ENCODE measurements at regions not wholly inside any gene's neighbourhood (a gene's known extent, or its start where the extent isn't known, plus 50 kb on each side); places are given as distances from the start of the nearest gene placed in this dataset.
"Not testable (repeated sequence)": the region's sequence is repeated elsewhere in the genome, so short reads cannot be mapped to it uniquely, and the experiment has no call there.

DNA sequence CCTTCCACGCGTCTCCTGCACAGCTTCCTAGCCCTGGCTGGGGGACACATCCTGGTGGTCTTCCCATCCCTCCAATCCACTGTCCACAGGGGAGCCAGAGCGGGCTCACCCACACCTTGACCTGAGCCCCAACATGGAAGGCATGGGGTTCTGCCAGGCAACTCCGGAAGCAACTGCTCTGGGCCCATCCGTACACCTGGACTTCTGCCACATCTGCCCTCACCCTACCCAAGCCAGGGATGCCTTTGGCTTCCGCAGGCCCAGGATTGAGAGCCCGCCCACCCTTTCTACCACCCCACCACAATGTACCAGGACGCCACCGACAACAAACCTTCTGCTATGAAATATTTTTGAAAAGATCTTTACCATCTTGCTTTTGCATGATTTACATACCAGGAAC is 89.8 kb downstream of the KCNJ18 start:
- DNase-seq: not testable (repeated sequence)

DNA sequence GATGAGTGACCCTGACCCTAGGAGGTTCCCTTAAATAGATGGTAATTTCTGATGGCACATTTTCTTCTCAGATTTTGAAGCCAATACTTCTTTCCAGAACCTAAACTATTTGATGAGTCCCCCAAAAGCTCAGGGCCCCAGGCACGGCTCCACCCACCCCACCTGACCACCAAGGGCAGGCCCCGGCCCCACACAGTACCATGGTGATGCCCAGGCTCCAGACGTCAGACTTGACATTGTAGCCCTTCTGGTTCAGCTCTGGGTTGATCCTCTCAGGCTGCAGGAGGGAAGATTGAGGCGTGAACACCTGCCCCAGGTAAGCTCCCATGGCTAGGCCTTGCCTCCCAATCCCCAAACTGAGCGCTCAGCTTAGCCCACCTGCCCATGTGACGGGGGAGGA is 90.3 kb downstream of the KCNJ18 start:
- not testable (repeated sequence) for DNase-seq

DNA sequence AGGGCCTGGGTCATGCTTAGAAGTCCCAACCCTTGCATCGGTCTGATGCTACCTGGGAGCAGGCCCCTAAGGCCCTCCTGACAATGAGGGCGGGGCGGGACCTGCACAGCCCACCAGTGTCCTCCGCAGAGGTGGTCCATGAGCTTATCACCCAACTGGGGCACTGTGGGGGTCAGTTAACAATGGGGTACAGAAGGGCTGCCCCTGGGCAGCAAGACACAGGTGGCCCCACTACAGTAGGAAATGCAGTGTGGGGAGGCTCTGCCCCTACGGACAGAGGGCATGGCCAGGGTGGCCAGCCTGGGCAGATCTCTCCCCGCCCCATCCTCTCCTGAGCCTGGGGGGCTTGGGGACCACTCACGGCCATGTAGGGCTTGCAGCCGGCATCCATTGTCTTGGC is 90.7 kb downstream of the KCNJ18 start:
- DNase-seq: not testable (repeated sequence)

DNA sequence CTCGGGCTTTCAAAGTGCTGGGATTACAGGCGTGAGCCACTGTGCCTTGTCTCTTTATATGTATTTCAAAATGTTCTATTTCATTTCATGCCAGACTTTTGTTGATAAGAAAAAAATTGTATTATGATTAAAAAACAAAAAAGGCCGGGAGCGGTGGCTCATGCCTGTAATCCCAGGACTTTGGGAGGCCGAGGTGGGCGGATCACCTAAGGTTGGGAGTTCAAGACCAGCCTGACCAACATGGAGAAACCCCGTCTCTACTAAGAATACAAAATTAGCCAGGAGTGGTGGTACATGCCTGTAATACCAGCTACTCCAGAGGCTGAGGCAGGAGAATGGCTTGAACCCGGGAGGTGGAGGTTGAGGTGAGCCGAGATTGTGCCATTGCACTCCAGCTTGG is 121.9 kb downstream of the KCNJ18 start:
- not testable (repeated sequence) for DNase-seq

DNA sequence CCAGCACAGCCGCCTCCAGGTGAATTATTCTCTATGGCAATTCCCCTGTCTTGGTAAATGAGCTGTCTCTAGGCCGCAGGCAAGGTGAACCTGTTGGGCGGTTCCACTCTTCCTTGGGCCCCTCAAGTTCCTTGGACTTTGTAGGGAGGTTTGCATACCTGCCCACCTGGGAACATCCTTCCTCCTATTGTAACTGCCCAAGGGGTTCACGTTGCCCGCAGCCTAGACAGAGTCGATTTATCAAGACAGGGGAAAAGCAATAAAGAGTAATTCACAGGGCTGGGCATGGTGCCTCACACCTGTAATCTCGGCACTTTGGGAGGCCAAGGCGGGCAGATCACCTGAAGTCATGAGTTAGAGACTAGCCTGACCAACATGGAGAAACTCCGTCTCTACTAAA is 122.5 kb downstream of the KCNJ18 start:
- no peak for DNase-seq

DNA sequence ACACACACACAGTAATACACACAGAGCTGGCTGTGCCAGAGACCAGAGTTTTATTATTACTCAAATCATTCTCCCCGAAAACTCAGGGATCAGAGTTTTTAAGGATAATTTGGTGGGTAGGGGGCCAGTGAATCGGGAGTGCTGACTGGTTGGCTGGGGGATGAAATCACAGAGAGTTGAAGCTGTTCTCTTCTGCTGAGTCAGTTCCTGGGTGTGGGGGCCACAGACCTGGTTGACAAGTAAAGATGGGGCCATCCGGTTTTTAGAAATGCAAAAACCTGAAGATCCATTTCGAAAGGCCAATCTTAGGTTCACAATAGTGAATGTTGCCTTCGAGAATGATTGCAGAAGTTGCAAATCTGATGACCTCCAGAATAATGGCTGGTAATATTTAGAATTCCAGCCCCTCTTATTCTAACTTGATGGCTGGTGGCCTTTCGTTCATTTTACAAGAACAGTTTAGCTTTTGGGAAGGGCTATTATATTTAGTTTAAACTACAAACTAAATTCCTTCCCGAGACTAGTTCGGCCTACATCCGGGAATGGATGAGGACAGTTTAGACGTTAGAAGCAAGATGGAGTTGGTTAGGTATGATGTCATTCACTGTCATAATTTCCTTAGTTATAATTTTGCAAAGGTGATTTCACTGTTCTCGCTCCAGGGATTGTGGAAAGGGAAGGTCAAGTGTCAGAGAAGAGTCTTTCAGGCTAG is 123.2 kb downstream of the KCNJ18 start:
- DNase-seq: no peak

DNA sequence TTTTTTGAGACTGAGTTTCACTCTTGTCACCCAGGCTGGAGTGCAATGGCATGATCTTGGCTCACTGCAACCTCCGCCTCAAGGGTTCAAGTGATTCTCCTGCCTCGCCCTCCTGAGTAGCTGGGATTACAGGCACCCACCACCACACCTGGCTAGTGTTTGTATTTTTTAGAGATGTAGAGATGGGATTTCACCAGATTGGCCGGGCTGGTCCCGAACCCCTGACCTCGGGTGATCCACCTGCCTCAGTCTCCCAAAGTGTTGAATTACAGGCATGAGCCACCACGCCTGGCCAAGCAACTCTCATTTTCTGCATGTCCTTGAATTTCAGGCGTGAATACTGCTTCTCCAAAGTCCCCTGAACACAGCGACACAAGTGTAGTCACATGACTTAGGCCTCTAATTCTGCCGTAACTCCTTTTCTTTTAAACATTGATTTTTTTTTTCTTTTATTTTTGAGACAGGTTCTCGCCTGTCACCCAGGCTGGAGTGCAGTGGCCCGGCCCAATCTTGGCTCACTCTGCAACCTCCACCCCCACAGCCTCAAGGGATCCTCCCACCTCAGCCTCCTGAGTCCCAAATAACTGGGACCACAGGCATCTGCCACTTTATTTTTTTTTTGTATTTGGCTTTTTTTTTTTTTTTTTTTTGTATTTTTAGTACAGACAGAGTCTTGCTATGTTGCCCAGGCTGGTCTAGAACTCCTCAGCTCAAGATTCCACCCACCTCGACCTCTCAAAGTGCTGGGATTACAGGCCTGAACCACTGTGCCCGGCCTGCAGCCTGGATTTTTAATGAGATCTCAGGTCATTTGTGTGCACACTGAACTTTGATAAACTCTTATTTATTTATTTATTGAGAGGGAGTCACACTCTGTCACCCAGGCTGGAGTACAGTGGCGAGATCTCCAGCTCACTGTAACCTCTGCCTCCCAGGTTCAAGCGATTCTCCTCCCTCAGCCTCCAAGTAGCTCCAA is 124.6 kb downstream of the KCNJ18 start:
- no peak for DNase-seq

DNA sequence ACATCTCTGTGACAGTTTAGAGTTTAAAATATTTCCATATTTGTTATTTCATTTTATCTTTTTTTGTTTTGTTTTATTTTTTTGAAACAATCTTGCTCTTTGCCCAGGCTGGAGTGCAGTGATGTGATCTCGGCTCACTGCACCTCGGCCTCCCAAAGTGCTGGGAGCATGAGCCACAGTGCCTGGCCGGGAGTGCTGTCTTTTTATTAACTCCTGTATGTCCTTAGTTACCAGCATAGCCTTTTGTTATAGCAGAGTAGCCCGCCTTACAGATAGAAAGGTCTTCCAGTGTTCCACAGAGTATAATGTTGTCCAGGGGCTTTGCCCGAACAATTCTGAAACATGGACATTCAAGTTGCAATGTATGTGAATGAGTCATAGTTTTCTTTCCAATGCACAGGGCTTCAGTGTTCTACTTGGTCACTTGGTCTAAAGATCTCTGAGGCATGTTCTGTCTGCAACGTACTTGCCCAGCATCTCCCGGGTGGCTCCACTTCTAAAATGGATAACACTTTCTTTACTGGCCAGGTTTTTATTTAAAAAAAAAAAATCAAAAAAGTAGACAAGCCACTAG is 125.6 kb downstream of the KCNJ18 start:
- DNase-seq: no peak

DNA sequence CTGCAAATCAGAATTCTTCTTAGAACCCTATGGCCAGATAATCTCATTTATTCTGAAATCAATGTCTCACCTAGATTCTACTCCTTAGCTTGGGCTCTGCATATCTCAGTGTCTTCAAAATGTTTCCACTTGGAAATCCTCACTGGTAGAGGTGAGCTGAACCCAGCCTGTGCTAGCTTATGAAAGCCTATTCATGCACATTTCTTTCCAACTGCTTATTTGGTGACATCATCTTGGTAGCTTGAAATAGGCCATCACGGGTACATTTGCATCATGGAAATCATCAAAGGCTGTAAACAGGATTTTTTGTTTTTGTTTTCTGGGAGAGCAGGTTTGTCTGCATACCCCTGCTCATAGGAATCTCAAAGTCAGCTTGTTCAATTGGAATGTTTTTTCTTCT is 130.8 kb downstream of the KCNJ18 start:
- no peak for DNase-seq

DNA sequence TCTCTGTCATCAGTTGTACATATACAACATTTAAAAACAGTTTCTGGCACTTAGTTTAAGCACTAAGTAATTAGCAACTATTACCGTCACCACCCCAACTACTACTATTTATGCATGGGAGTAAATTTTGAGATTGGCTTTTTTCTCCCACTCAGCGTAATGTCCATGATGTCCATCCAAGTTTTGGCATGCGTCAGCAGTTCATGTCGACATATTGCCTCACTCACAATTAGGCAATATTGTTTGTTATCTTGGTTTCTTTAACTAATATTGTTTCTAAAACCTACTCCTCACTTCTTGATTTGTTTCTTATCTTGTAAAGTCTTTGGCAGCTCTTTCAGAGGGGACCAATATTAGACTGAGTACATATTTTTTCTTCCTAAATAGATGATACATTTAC is 131.3 kb downstream of the KCNJ18 start:
- DNase-seq: no peak

DNA sequence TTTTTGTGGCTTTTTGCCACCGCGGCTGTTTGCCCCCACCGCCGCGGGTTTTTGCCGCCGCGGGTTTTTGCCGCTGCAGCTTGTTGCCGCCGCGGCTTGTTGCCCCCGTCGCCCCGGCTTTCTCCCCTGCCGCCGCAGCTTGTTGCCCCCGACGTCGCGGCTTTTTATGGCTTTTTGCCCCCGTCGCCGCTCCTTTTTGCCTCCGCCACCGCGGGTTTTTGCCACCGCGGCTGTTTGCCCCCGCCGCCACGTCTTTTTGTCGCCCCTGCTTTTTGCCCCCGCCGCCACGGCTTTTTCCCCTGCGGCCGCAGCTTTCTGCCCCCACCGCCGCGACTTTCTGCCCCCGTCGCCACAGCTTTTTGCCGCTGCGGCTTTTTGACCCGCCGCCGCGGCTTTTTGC is 149.5 kb downstream of the KCNJ18 start:
- no peak for DNase-seq

DNA sequence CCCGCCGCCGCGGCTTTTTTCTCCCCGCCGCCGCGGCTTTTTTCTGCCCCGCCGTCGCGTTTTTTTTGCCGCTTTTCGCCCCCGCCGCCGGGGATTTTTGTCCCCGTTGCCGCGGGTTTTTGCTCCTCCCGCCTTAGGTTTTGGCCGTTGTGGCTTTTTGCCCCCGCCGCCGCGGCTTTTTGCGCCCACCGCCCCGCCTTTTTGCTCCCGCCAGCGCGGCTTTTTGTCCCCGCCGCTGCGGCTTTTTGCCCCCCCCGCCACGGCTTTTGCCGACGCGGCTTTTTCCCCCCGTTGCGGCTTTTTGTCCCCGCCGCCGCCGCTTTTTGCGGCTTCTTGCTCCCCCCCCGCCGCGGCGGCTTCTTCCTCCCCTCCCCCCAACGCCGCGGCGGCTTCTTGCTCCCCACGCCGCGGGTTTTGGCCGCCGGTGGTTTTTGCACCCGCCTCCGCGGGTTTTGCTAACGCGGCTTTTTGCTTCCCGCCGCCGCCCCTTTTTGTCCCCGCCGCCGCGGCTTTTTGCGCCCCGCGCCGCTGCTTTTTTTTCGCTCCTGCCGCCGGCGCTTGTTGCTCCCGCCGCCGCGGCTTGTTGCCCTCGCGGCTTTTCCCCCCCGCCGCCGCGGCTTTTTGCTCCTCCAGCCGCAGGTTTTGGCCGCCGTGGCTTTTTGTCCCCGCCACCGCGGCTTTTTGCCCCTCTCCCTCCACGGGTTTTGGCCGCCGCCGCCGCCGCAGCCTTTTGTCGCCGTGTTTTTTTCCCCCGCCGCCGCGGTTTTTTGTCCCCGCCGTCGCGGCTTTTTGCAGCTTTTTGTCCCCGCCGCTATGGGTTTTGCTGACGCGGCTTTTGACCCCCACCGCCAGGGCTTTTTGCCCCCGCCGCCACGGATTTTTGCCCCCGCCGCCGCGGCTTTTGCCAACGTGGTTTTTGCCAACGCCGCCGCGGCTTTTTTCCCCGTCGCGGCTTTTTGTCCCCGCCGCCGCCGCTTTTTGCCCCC is 150.3 kb downstream of the KCNJ18 start:
- DNase-seq: no peak

DNA sequence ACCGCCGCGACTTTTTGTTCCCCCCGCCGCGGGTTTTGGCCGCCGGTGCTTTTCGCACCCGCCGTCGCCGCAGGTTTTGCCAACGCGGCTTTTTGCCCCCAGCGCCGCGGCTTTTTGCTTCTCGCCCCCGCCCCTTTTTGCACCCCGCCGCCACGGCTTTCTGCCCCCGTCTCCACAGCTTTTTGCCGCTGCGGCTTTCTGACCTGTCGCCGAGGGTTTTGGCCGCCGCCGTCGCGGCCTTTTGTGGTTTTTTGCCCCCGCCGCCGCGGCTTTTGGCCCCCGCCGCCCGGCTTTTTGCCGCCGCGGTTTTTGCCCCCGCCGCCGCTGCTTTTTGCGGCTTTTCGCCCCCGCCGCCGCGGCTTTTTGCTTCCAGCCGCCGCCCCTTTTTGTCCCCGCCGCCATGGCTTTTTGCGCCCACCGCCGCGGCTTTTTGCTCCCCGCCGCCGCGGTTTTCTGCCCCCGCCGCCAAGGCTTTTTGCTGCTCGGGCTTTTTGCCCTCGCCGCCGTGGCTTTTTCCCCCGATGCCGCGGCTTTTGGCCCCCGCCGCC is 151.1 kb downstream of the KCNJ18 start:
- no peak for DNase-seq

DNA sequence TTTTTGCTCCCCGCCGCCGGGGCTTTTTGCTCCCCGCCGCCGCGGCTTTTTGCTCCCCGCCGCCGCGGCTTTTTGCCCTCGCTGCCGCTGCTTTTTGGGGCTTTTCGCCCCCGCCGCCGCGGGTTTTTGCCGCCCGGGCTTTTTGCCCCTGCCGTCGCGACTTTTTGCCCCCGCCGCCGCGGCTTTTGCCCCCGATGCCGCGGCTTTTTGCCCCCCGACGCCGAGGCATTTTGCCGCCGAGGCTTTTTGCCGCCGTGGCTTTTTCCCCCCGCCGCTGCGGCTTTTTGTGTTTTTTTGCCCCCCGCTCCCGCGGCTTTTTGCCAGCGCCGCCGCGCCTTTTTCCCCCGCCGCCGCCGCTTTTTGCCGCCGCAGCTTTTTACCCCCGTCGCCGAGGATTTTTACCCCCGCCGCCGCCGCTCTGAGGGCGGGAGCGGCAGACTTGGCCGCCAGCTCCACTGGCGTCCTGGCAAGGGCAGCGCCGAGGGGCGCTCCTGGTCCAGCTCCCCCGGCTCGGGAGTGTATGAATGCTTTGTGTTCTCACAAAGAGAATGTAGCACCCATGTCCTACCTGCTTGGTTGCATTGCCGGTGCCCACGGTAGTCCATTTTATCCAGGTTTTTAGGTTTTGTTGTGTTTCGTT is 151.7 kb downstream of the KCNJ18 start:
- DNase-seq: no peak

DNA sequence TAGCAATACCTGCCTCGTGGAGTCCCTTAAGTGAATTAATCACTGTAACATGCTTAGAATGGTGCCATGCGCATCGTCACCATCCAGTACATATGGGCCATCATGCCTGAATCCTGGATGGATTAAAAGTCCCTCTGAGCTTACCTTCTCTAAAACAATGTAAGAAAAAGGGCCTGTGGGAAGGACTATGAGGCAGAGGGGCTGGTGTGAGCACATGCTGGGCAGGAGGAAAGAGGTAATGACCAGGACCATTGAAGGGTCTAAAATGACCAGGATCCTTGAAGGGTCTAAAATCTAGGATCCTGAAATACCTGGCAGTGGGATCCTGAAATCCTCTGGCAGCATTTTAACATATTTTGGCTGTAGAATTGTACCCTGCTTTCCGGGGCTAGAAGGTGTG is 156.2 kb downstream of the KCNJ18 start:
- not testable (repeated sequence) for DNase-seq

DNA sequence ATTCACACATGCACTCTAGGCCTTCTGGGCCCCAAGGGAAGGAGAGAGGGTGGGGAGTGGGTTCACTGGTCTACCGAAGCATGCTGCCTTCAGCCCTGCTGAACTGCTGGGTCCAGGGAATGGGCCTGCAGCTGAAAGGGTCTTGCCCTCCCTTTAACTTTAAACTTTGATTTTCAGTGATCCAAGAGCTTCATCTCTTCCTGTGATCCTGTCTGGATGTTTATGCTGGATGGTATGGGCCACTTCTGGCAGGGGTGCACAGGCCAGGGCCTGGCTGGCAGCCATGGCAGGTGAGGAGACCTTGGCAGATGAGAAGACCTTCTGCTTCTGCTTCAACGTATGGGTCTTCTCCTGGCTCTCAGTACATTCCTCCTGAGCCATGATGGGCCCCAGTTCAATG is 156.7 kb downstream of the KCNJ18 start:
- DNase-seq: not testable (repeated sequence)

DNA sequence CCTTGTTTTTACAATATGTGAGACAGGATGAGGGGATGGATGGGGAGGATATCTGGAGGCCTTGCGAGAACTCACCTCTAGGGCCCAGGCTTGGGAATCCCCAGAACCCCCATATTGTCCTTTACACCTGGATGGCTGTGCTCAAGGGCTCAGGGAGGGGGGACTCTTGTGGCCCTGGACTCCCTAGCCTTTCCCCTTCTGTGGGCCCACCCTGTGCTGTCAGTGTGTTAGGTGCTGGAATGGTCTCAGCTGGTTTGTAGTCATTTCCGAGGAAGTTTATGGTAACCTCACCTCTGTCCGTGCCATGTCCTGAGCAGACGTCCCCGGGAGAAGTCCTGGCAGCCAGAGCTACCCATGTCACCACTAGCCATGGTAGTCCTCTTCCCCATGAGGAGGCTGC is 158.3 kb downstream of the KCNJ18 start:
- DNase-seq: not testable (repeated sequence)

Measured in MV-4-11 (cell line).